Activated T-cell treated with anti-CD3 and anti-CD28 coated beads, Interleukin-2, amount 50 U/mL, for 24 hours (primary cell): ENCODE measurements at regions not wholly inside any gene's neighbourhood (a gene's known extent, or its start where the extent isn't known, plus 50 kb on each side); places are given as distances from the start of the nearest gene placed in this dataset.

Experiments
- DNase-seq: peaks from one replicate; pipeline ENCODE4 v3.0.0-alpha.2; 2020
- H3K27ac Mint-ChIP-seq: 2 replicates; pipeline ENCODE4 v1.8.0; 2020; ENCODE audit warnings: mild to moderate bottlenecking, mixed read lengths
- H3K27me3 Mint-ChIP-seq: 2 replicates; pipeline ENCODE4 v1.8.0; 2020; ENCODE audit warnings: mixed read lengths
- H3K36me3 Mint-ChIP-seq: 2 replicates; pipeline ENCODE4 v1.8.0; 2020; ENCODE audit warnings: low read depth, mixed read lengths
- H3K4me1 Mint-ChIP-seq: 2 replicates; pipeline ENCODE4 v1.8.0; 2020; ENCODE audit warnings: low read depth, mixed read lengths
- H3K4me3 Mint-ChIP-seq: 2 replicates; pipeline ENCODE4 v1.8.0; 2020; ENCODE audit warnings: mild to moderate bottlenecking, moderate library complexity, mixed read lengths
- H3K9me3 Mint-ChIP-seq: 2 replicates; pipeline ENCODE4 v1.8.0; 2020; ENCODE audit warnings: mixed read lengths

- no peak overlapping the region for H3K27ac Mint-ChIP-seq
- DNase-seq = no peak
- H3K27me3 Mint-ChIP-seq = no peaks in the 10 kb centered on the region
- no peaks in the 10 kb centered on the region for H3K4me1 Mint-ChIP-seq
- no peaks in the 10 kb centered on the region for H3K36me3 Mint-ChIP-seq
- no peak overlapping the region for H3K4me3 Mint-ChIP-seq
- no peaks in the 10 kb centered on the region for H3K9me3 Mint-ChIP-seq
These were observed 509.6 kb upstream of the TCF4 start for GRCh38 chr18:56097621-56098020.

DNA sequence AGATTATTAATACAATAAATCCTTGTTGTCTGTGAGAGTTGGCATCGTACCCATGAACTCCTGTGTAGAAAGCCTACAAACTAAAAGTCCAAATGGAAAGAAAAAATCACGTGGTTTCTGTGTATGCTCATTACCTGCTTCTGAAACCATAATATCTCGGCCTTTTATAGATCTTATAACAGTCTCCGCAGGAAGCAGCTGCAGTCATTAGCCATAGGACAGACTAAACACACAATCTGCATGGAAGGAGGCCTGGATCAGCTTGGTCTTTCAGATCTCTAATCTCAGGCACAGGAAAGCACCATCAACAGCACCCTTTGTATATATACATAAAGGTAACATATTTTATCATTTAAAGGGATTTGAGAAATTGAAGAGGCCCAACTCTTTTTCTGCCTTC lies 508.9 kb upstream of the TCF4 start:
- DNase-seq = no peak
- Mint-ChIP-seq H3K27me3 (no peaks in the 10 kb centered on the region), H3K36me3 (no peaks in the 10 kb centered on the region), H3K4me3 (no peak overlapping the region), H3K27ac (no peak overlapping the region), H3K4me1 (no peaks in the 10 kb centered on the region), H3K9me3 (no peaks in the 10 kb centered on the region)

DNA sequence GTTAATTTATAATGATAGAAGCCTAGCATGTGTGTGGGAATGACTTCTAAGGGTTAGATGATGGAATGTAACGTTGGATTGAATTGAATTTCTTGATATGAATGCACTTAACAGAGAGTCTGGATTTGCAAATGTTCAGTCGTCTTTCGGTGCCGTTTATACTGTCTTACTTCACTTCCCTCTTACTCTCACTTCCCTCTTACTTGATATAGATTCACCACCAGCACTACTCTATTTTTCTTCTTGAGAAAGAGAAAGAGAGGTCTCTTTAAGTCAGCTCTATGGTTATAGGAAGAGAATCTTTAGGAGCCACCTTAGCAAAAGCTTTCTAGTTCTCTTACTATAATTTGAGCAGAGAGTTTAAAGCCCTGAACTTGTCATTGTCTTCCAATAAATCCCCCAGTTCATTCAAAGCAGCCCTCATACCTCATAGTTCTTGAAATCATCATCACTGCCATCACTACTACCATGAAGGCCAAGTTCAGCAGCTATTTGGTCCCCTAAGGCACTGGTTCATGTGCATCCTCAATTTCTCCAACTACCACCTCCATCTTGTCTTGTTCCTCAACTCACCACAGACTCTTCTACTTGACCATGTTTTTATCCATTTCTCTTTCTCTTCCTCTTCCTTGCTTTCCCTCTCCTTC lies 501.7 kb upstream of the TCF4 start:
- DNase-seq = no peak
- H3K27ac Mint-ChIP-seq = no peak overlapping the region
- no peaks in the 10 kb centered on the region for H3K4me1 Mint-ChIP-seq
- peaks cover 2% of the 10 kb centered on the region for H3K9me3 Mint-ChIP-seq
- no peak overlapping the region for H3K4me3 Mint-ChIP-seq
- H3K36me3 Mint-ChIP-seq = no peaks in the 10 kb centered on the region
- H3K27me3 Mint-ChIP-seq = no peaks in the 10 kb centered on the region

DNA sequence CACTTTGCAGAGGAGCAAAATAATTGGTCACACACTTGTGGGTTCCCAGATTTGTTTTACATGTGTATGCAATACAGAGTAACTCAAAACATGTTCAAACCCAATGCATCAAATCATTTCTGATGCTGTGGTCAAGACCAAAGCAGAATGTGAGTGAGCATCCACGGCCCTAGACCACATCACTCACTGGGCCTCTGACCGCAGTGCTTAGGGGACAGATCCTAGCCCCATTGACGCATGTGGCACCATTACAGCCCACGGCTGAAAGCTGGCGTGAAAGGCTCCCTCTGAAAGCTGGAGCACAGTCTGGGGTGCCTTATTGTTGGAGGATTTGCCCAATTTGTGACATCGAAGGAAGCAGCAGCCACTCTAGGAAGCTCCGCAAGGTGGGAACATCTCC lies 498.8 kb upstream of the TCF4 start:
- Mint-ChIP-seq H3K27ac (no peak overlapping the region), H3K36me3 (no peaks in the 10 kb centered on the region), H3K27me3 (no peaks in the 10 kb centered on the region), H3K9me3 (peaks cover 5% of the 10 kb centered on the region), H3K4me1 (no peaks in the 10 kb centered on the region), H3K4me3 (no peak overlapping the region)
- DNase-seq = no peak

GRCh38 chr18:56086176-56086575 lies 498.2 kb upstream of the TCF4 start:
- DNase-seq = no peak
- Mint-ChIP-seq H3K4me3 (no peak overlapping the region), H3K9me3 (peaks cover 5% of the 10 kb centered on the region), H3K36me3 (no peaks in the 10 kb centered on the region), H3K27ac (no peak overlapping the region), H3K4me1 (no peaks in the 10 kb centered on the region), H3K27me3 (no peaks in the 10 kb centered on the region)

- H3K4me3 Mint-ChIP-seq = no peak overlapping the region
- no peaks in the 10 kb centered on the region for H3K27me3 Mint-ChIP-seq
- no peak overlapping the region for H3K27ac Mint-ChIP-seq
- no peaks in the 10 kb centered on the region for H3K36me3 Mint-ChIP-seq
- no peak for DNase-seq
- H3K9me3 Mint-ChIP-seq = peaks cover 7% of the 10 kb centered on the region
- H3K4me1 Mint-ChIP-seq = no peaks in the 10 kb centered on the region
These were observed 497.6 kb upstream of the TCF4 start for GRCh38 chr18:56085551-56085950.

- no peaks in the 10 kb centered on the region for H3K36me3 Mint-ChIP-seq
- no peak overlapping the region for H3K4me3 Mint-ChIP-seq
- peaks cover 7% of the 10 kb centered on the region for H3K9me3 Mint-ChIP-seq
- DNase-seq = no peak
- no peaks in the 10 kb centered on the region for H3K4me1 Mint-ChIP-seq
- no peaks in the 10 kb centered on the region for H3K27me3 Mint-ChIP-seq
- H3K27ac Mint-ChIP-seq = no peak overlapping the region
These were observed 495.7 kb upstream of the TCF4 start for GRCh38 chr18:56083523-56084287.

- no peak overlapping the region for H3K27ac Mint-ChIP-seq
- H3K27me3 Mint-ChIP-seq = no peaks in the 10 kb centered on the region
- no peak for DNase-seq
These were observed 495.1 kb upstream of the TCF4 start for GRCh38 chr18:56083097-56083521.

GRCh38 chr18:56076723-56077122 lies 488.7 kb upstream of the TCF4 start:
- no peak for DNase-seq
- Mint-ChIP-seq H3K4me3 (no peak overlapping the region), H3K27ac (no peak overlapping the region), H3K27me3 (no peaks in the 10 kb centered on the region), H3K36me3 (no peaks in the 10 kb centered on the region), H3K9me3 (peaks cover 3% of the 10 kb centered on the region), H3K4me1 (no peaks in the 10 kb centered on the region)

More at GRCh38 chr18:56083097-56083521, 495.1 kb upstream of the TCF4 start:
- Mint-ChIP-seq H3K9me3 (peaks cover 7% of the 10 kb centered on the region), H3K36me3 (no peaks in the 10 kb centered on the region), H3K4me3 (no peak overlapping the region), H3K4me1 (no peaks in the 10 kb centered on the region)

- Mint-ChIP-seq H3K27me3 (no peaks in the 10 kb centered on the region), H3K4me3 (no peak overlapping the region), H3K9me3 (no peaks in the 10 kb centered on the region), H3K4me1 (no peaks in the 10 kb centered on the region), H3K36me3 (no peaks in the 10 kb centered on the region), H3K27ac (no peak overlapping the region)
- no peak for DNase-seq
These were observed 480.7 kb upstream of the TCF4 start for GRCh38 chr18:56068701-56069100.

- Mint-ChIP-seq H3K27me3 (no peaks in the 10 kb centered on the region), H3K4me1 (no peaks in the 10 kb centered on the region), H3K27ac (no peak overlapping the region), H3K36me3 (no peaks in the 10 kb centered on the region), H3K4me3 (no peak overlapping the region), H3K9me3 (no peaks in the 10 kb centered on the region)
- no peak for DNase-seq
These were observed 480.1 kb upstream of the TCF4 start for GRCh38 chr18:56067969-56068671.

GRCh38 chr18:56067214-56067894 lies 479.4 kb upstream of the TCF4 start:
- no peaks in the 10 kb centered on the region for H3K4me1 Mint-ChIP-seq
- H3K27ac Mint-ChIP-seq = no peak overlapping the region

DNA sequence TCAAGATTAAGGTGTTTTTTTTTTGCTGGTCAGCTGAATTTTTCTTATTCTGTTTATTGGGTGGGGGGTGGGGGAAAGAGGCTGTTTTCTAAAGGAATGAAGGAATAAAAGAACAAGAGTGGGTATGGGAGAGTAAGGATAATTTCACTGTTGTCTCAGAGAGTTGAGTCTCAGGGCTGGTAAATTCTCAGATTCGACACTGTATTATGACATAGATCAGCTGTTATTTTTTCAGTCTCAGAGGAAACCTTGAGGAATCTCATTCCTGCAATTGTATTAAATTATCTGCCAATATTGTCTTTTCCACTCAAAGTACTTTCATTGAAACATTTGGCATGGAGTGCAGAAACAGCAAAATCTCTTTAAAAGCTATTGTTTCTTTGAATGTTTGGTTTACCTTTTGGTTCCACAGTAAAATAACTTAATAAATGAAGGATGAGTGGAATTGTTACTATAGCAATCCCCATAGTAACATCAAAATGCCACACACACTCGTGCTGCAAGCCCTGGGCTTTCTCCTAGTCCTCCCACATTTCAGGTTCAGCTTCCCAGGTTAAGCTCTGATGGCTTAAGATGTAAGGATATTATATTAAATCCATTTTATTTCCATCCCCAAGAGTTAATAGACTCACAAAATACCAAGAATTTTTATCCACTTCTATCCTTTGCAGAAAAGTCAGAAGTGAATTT lies 478.7 kb upstream of the TCF4 start:
- Mint-ChIP-seq H3K27me3 (no peaks in the 10 kb centered on the region), H3K9me3 (no peaks in the 10 kb centered on the region), H3K36me3 (no peaks in the 10 kb centered on the region), H3K4me1 (no peaks in the 10 kb centered on the region), H3K27ac (no peak overlapping the region), H3K4me3 (no peak overlapping the region)
- no peak for DNase-seq

More at GRCh38 chr18:56067214-56067894, 479.4 kb upstream of the TCF4 start:
- H3K9me3 Mint-ChIP-seq = no peaks in the 10 kb centered on the region
- no peak overlapping the region for H3K4me3 Mint-ChIP-seq
- no peak for DNase-seq
- no peaks in the 10 kb centered on the region for H3K27me3 Mint-ChIP-seq
- H3K36me3 Mint-ChIP-seq = no peaks in the 10 kb centered on the region

DNA sequence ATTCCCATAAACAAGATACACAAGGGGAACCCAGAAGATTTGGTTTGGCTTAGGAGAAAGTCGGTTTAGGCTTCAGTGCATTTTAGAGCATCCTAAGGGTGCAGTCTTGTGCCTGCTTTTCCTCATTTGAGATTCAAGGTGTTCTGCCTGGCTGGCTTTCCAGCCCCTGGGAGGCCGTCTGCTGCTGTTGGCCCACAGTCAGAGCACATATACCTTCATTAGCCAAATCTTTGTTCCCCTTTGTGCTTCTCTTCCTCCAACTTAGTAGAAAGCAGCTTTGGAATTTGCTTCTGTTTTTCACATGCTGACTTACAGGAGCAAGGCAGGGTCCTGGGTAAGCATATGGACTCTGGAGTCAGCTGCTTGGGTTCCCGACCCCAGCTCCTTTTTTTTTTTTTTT lies 477.1 kb upstream of the TCF4 start:
- Mint-ChIP-seq H3K27me3 (no peaks in the 10 kb centered on the region), H3K9me3 (no peaks in the 10 kb centered on the region), H3K27ac (no peak overlapping the region), H3K36me3 (no peaks in the 10 kb centered on the region), H3K4me1 (no peaks in the 10 kb centered on the region), H3K4me3 (no peak overlapping the region)
- no peak for DNase-seq
